ENCODE measurements at regions not wholly inside any gene's neighbourhood (a gene's known extent, or its start where the extent isn't known, plus 50 kb on each side); places are given as distances from the start of the nearest gene placed in this dataset.

GRCh38 chr12:131525795-131526508 lies 184.9 kb upstream of the SFSWAP start:
- TF ChIP-seq FOXP2 (optimal IDR thresholded peaks at IDR 0.05; ENCODE audit: borderline replicate concordance, extremely low read depth, extremely low read length, insufficient read depth) (no peak), POLR2AphosphoS5 (IDR thresholded peaks at IDR 0.05; ENCODE audit: low read depth, low read length) (no peak), REST (IDR thresholded peaks at IDR 0.05; ENCODE audit: insufficient read depth in 1 of 2, low read depth in 2 of 2, low read length in 2 of 2) (no peak), SIN3A (IDR thresholded peaks at IDR 0.05; ENCODE audit: borderline replicate concordance, insufficient read depth, low read length) (no peak), TAF1 (IDR thresholded peaks at IDR 0.05; ENCODE audit: borderline replicate concordance, insufficient read depth, low read length) (no peak)

- TF ChIP-seq POLR2AphosphoS5 (IDR thresholded peaks at IDR 0.05; ENCODE audit: low read depth, low read length): no peak
- no peak for TF ChIP-seq SIN3A (IDR thresholded peaks at IDR 0.05; ENCODE audit: borderline replicate concordance, insufficient read depth, low read length)
- no peak for TF ChIP-seq TAF1 (IDR thresholded peaks at IDR 0.05; ENCODE audit: borderline replicate concordance, insufficient read depth, low read length)
- no peak for TF ChIP-seq REST (IDR thresholded peaks at IDR 0.05; ENCODE audit: insufficient read depth in 1 of 2, low read depth in 2 of 2, low read length in 2 of 2)
- no peak for TF ChIP-seq FOXP2 (optimal IDR thresholded peaks at IDR 0.05; ENCODE audit: borderline replicate concordance, extremely low read depth, extremely low read length, insufficient read depth)
These were observed 183.8 kb upstream of the SFSWAP start for GRCh38 chr12:131527092-131527491.

- TF ChIP-seq TAF1 (IDR thresholded peaks at IDR 0.05; ENCODE audit: borderline replicate concordance, insufficient read depth, low read length) (no peak), SIN3A (IDR thresholded peaks at IDR 0.05; ENCODE audit: borderline replicate concordance, insufficient read depth, low read length) (no peak), REST (IDR thresholded peaks at IDR 0.05; ENCODE audit: insufficient read depth in 1 of 2, low read depth in 2 of 2, low read length in 2 of 2) (no peak), POLR2AphosphoS5 (IDR thresholded peaks at IDR 0.05; ENCODE audit: low read depth, low read length) (no peak), FOXP2 (optimal IDR thresholded peaks at IDR 0.05; ENCODE audit: borderline replicate concordance, extremely low read depth, extremely low read length, insufficient read depth) (no peak)
These were observed 183.2 kb upstream of the SFSWAP start for GRCh38 chr12:131527736-131528135.

- TF ChIP-seq POLR2AphosphoS5 (IDR thresholded peaks at IDR 0.05; ENCODE audit: low read depth, low read length): no peak
- no peak for TF ChIP-seq REST (IDR thresholded peaks at IDR 0.05; ENCODE audit: insufficient read depth in 1 of 2, low read depth in 2 of 2, low read length in 2 of 2)
- TF ChIP-seq FOXP2 (optimal IDR thresholded peaks at IDR 0.05; ENCODE audit: borderline replicate concordance, extremely low read depth, extremely low read length, insufficient read depth): no peak
- TF ChIP-seq TAF1 (IDR thresholded peaks at IDR 0.05; ENCODE audit: borderline replicate concordance, insufficient read depth, low read length): no peak
- TF ChIP-seq SIN3A (IDR thresholded peaks at IDR 0.05; ENCODE audit: borderline replicate concordance, insufficient read depth, low read length): no peak
These were observed 182.7 kb upstream of the SFSWAP start for GRCh38 chr12:131528144-131528543.

All from PFSK-1 (cell line).